Glomerular visceral epithelial cell (primary cell): ENCODE measurements at regions not wholly inside any gene's neighbourhood (a gene's known extent, or its start where the extent isn't known, plus 50 kb on each side); places are given as distances from the start of the nearest gene placed in this dataset.
"Not testable (repeated sequence)": the region's sequence is repeated elsewhere in the genome, so short reads cannot be mapped to it uniquely, and the experiment has no call there.

Source experiments
- DNase-seq: peaks from one replicate; pipeline ENCODE4 v3.0.0-alpha.2; 2016; ENCODE audit errors: extremely low spot score

DNA sequence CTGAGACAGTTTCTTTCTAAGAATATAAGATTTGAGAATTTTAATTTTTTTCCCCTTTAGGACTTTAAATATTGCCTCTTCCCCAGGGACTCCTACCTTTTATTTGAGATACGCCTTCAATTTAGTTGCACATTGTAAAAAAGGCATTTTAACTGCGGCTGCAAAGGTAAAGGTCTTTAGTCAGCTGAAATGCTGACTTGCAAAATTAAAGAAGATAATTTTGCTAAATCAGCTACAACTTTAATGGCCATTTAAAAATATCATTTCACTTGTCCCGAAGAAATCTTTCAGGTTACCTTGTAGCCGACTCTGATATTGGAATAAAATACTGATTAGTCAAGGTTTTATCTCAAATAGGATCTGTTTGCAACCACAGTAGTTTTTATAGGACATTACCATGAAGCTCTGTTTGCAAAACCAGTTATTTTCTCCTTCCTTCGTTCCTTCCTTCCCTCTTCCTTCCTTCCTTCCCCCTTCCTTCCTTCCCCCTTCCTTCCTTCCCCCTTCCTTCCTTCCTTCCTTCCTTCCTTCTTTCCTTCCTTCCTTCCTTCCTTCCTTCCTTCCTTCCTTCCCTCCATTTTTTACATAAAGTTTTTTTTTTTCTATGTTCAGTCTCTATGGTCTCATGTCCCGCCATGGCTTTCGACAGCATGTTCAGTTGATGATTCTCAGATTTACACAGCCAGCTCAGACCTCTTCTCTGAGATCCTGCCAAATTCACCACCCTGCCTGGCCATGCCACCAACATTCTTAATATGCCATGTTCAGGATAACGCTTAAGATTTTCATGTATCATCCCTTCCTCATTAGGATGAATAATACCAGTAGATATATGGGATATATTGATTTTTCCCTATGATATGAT is 405.4 kb upstream of the PRKX start:
- DNase-seq = no peak

DNA sequence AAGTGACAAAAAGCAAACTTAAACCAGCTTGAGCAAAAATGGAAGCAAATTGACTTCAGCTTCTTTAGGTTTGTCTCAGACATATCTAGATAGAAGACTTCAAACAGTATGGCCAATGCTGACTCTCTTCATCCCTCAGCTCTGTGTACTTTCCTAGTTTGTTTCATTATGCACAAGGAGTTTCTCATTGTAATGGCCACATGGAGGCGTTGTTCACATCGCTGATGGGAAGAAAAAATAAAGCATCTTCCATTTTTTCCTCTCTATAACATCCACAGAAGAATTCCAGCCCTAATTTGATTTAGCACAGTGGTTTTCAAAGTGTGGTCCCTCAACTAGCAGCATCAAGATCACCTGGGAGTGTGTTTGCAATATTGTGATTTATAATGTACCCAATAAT is 397.5 kb upstream of the PRKX start:
- DNase-seq = no peak

DNA sequence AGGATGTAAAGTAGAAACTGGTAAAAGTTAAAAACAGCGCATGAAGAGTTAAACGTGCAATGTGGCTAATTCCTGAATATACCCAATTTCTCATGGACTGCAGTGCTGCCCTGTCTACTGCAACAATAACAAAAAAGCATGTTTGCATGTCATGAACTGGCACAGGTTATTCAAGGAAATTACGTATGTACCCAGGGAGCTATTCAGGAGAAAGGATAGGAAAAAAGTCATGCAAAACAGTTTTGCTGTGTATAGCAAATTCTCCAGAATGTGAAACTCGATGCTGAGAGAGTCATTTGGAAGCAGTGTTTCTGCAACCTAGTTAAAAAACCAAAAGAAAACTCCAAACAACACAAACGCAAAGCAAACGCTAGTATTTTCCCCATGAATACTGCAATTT is 381.5 kb upstream of the PRKX start:
- no peak for DNase-seq

DNA sequence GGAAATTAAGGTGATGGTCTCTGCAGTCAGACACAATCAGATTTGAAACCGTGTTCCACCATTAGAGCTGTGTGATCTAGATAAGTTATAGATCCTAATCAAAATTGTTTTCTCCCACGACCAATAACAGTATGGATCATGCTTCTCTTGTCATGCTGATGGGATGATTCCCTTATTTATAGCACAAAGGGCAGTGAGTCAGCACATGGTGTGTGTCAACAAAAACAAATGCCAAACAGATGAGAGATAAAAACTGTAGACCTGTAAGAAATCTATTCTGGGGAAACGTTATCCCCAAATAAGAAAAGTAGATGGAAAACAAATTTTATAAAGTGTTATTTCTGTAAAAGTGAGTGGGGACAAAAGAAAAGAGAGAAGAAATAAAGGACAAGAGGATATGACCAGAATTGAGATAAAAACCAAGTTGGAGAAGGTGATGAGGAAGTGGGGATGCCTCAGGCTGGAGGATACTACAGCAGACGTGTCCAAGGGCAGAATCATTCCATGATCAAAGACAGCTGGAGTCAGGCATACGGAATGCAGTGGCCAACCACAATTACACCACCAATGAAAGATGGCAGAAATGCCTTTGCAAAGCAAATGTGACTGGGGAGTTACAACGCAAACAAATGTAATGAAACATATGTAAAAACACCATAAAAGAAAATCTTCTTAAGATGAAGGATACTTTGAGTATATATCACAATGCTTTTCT is 377.8 kb upstream of the PRKX start:
- no peak for DNase-seq

DNA sequence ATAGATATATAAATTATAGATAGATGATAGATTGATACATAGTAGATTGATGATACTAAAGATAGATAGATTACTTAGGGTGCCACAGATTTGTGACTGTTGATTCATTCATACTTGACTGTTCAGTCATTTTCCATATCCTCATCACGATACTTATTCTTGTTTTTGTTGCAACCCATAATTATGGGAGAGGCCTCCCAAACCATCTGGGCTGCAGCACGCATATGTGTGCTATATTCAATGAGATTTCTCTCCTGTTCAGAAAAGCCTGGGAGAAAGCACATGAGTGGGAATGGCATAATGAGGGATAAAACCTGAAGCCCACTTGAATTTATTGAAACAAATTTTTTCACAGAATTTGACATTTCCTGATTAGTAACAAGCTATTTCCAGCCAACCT is 346.4 kb upstream of the PRKX start:
- DNase-seq = no peak

DNA sequence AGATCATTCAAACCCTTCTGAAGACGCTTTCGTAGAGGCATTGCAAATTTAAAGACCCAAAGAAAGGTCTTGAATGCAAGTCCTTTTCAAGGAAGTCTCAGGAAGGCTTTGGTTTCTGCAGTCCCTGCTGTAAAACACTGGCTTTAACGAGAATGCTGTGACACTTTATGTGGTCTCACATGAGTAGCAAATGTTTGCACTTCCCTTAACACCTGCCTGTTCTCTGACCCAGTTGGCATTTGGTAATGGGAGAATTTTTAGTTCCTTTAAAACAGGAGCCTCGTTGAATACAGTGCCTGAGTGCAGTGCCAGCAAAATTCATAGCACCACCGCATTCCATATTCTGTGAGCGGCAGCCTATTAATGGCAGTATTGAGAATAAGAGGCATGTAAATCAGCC is 330.5 kb upstream of the PRKX start:
- no peak for DNase-seq

DNA sequence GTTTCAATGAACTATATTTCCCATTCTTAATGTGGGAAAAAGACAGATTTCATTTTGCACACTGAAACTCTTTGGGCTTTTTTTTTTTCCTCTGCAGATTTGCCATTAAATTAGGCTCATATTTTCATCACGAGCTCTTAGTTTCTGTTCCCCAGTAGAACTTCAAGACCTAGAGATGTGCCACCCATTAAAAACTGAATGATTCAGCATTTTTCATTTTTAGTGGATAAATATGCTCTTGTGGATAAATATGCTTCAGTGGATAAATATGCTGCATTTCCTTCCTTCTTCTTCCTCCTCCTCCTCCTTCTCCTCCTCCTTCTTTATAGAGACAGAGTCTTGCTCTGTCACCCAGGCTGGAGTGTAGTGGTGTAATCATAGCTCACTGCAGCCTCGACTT is 322.4 kb upstream of the PRKX start:
- DNase-seq = no peak

DNA sequence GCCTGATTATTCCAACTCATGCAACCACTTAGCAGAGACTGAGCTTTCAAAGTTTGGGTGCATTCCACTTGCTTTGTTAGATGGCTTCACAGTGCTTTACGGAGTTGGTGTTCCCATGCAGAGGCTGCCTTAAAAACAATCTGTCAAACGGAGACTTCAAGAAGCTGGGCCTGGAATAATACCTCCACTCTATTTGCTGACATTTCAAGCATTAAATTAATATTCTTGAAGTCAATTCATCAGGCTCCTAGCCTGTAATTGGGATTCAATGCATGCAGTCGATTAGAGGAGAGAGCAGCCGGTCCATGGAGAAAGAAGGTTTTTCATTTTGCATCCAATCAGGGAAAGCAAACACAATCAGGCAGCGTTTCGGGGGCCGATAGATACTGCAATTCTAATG is 314.7 kb upstream of the PRKX start:
- no peak for DNase-seq

DNA sequence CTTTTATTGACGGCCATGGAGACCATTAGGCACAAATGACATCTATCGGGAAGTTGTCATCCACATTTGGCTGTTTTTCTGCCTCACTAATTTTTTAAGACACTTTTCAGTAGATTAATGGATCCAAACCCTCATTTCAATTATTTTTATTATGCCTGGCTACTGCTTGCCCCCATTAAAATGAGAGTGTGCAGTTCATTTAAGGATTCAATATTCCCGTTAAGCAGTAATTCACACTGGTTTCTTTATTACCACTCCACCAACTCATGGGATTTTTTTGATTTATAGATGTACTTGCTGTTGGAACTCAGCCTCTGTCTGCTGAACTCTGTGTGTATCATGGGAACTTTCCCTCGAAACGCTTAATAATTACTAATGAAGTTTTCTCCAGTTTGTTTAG is 291.8 kb upstream of the PRKX start:
- DNase-seq = no peak

DNA sequence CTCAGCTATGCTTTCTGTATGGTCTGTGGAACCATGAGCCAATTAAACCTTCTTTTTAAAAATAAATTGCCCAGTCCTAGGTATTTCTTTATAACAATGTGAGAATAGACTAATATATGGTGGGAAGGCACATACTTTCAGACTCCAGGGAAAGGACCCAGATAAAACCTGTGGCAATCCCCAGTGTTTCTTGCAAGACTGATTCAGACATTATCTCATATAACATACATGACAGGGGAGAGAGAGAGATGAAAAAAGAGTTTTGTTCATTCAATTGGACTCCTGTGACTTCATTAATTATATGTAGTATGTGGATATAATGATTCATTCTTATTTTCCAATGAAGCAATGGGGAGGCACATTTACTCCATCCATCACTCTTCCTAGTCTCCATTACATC is 291.4 kb upstream of the PRKX start:
- DNase-seq = no peak

DNA sequence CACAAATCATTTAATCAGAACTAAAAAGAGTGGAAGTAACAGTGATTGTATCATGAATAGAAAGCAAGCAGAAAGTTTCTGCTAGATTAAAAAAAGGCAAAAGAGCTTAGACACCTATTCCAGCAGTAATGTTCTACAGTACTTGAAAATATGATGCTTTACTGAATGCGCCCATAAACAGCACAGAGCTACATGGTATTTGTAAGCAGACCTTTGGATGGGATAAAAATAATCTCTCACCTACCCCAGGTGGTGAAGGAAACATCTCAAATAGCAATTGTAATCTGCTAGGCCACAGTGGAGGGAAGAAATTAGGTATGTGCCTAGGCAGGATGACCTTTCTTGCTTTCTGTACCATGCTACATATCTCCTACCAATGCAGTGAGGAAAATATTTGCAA is 280.9 kb upstream of the PRKX start:
- no peak for DNase-seq

DNA sequence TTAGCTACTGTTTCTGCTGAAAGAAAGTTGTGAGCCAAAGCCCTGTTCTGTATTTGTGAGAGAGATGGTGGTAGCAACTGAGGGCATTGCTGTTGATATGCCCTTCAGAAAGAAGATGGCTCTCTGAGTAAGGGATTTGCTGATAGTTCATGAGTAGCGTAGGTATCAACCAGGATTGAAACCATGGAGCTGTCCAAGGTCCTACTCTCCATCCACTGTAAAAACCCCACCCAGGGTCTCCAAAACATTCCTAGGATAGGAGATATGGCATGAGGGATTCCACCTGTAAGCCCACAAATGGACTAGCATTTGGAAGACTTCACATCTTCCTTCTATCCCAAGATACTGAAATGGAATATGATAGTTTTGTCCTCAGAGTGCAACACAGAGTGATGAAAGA is 277.1 kb upstream of the PRKX start:
- DNase-seq = no peak

DNA sequence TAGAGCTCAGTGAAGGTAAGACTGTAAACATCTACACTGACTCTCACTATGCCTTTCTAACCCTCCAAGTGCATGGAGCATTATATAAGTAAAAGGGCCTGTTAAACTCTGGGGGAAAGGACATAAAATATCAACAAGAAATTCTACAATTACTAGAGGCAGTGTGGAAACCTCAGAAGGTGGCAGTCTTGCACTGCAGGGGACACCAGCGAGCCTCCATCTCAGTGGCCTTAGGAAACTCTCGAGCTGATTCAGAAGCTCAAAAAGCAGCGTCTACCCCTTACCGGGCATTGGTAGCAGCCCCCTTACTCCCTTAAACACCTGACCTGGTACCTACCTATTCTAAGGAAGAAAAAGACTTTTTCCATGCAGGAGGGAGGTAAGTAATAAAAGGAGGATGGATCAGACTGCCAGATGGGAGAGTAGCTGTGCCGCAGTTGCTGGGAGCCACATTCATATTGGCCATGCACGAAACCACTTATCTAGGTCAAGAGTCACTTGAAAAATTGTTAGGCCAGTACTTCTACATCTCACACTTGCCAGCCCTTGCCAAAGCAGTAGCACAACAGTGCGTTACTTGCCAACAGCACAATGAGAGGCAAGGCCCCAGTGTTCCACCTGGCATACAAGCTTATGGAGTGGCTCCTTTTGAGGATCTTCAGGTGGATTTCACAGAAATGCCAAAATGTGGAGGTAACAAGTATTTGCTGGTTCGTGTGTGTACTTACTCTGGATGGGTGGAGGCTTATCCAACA is 258.8 kb upstream of the PRKX start:
- not testable (repeated sequence) for DNase-seq

DNA sequence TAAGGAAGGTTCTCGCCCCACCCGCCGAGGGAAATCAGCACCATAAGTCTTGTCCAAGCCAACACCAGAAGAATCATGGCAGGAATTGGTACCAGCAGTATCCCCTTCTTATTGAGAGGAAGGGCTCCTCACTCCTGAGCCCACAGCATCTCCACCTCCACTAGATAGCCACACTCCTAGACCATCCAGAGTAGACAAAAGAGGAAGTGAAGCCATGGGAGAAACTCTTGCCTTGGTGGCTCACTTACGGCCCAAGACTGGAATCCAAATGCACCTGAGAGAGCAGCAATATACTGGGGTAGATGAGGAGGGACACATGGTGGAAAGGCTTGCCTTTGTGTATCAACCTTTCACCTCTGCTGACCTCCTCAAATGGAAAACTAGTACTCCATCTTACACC is 255.3 kb upstream of the PRKX start:
- DNase-seq = no peak

DNA sequence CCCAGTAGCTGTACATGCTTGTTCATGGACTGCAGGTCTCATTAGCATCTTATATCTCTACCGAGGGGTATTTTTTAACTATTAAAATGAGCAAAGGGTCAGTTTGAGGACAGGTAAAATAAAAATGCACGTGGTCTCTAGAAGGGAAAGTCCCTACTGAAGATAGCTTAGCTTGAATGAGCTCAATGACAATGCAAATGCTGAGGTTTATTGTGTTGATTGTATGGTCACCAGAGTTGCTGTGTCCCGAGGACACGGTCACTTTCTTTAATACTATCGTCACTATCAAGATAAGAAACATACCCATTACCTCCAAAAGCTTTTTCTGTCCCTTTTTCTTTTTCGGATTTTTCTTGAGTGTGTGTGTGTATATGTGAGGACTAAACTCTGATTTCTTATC is 250.5 kb upstream of the PRKX start:
- DNase-seq = no peak

DNA sequence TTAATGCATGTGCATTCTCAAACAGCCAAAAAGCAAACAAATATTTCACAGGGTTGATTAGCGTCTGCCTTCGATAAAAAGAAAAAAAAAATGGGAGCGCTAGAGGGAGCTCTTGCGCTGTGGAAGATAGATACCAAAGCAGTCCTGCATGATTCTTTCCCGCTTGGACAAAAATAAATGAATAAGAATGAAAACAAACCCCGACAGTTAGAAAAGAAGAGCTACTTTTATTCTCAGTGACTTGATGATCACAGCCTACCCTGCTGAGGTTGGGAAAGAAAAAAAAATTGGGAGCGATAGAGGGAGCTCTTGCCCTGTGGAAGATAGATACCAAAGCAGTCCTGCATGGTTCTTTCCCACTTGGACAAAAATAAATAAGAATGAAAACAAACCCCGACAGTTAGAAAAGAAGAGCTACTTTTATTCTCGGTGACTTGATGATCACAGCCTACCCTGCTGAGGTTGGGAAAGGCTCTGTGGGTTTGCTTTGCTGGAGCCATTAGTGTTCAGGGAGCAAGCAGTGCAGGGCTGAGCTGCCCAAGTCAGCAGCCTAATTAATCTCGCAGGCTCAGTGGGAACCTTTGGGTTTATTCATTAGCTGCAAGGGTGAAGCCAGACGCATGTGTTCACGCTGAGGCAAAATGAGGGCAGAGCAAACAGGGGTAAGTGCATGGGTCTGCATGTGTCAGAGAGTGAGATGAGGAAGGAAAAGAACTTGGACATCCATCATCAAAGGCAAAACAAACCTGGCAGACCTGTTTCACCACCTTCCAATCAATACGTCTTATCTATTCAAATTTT is 249.3 kb upstream of the PRKX start:
- peak; percentile 21 for DNase-seq

DNA sequence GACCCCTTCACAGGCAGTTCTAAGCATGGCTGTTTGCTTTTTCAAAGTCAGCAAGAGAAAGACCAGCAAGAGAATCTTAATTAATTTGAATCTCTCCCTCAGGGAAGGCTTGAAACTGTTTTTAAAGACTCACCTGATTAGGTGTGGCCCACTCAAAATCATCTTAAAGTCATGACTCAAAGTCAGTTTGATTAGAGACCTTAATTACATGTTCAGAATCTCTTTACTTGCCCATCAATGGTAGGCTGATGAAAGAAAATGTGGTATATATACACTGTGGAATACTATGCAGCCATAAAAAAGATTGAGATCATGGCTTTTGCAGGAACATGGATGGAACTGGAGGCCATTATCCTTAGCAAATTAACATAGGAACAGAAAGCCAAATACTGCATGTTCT is 247.5 kb upstream of the PRKX start:
- no peak for DNase-seq

DNA sequence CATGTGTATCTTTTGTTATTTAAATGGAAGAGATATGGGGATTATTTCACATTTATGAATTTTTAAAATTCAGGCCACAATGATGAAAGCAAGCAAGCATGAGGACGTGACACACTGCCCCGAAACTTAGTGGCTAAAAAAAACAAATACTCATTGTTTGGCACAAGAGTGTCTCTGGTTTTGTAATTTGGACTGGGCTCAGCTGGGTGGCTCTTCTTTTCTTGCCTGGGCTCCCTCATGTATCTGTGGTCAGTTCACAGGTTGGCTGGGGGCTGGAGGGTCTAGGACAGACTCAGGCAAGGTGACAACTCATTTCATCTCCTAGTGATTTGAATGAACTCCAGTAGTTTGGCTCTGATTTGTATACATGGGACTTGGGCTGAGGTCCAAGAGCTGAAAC is 238.4 kb upstream of the PRKX start:
- no peak for DNase-seq

DNA sequence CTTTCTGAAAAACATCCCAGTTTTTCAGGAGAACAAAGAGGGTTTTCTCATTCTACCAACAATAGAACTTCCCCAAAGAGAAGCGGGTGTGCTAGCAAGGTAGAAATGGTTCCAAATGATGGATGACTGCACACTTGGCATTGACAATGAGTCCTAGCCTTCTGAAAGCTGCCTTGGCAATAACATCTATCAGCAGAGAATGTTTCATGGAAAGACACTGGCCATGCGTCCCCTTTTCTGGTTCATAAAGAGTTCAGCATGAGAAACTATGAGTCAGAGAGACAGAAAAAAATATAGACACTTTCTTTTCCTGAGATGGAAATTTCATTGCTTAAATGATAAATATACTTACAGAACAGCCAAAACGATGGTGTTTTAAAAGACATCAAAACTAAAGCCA is 236.9 kb upstream of the PRKX start:
- peak; percentile 15 for DNase-seq

DNA sequence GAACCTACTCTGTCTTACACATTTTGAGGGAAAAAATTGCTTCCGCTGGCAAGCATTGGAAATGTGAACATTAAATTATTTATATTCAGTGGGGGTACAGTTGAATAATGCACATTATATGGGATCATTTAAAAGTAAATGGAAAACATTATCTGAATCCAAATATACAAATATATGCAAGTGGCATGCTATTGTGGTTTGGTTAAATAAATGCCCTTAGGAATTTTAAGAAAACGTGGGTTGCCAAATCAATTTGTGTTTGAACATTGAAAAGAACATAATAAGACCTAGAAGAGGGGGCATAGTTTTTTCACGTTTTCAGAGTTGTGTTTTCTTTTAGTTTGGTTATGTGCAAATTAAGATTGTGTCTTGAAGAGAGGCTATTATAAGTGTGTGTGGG is 230.5 kb upstream of the PRKX start:
- no peak for DNase-seq

DNA sequence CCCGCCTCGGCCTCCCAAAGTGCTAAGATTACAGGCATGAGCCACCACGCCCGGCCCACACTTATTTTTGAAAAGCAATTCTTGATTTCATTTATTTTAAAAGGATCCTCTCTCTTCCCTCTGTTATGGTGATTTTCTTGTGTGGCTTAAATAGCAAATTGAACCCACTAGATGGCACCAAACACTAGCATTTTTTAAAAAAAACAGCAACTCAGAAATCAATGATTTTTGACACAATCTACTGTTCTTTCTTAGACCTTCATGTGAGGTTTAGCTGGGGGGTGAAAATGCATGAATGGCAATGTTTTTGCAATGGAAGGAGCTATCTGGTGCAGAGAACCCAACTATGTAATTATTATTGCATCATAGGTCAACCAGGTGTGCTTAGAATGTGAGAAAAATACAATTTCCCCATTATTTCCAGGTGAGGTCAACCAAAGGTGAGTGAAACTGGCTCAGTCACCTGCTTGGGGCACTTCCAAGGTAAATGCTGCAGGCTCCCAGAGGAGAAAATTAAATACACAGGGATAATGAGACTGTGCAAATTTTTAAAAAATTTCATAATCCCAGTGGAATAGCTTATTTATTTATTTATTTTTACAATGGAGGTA is 226.7 kb upstream of the PRKX start:
- peak; percentile 8 for DNase-seq

DNA sequence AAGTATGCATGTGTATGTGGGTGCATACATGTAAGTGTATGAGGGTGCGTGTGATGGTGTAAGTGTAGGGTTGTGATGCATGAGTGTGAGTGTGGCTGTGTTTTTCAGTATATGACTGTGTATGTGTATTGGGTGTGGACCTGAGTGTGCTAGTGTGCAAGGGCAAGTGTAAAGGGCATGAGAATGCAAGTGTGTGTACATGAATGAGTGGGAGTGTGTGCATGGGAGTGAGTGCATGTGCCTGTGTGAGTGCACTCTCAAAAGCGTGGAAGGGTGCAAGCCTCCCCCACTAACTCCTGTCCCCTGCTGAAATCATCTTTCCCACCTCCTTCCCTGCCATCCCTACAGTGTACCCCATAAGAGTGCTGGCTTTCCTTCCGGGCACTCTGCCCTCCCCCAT is 225.1 kb upstream of the PRKX start:
- DNase-seq = no peak
